HepG2 (cell line): ENCODE measurements at regions not wholly inside any gene's neighbourhood (a gene's known extent, or its start where the extent isn't known, plus 50 kb on each side); places are given as distances from the start of the nearest gene placed in this dataset.
"Not testable (repeated sequence)": the region's sequence is repeated elsewhere in the genome, so short reads cannot be mapped to it uniquely, and the experiment has no call there.

Source experiments
- ATAC-seq: fragments of 200-7000 bp; cut with Tn5 transposase; 3 replicates; pipeline ENCODE4 v1.9.1; 2020; ENCODE audit warnings: mild to moderate bottlenecking, moderate library complexity
- BruUV-seq: library from RNA; stranded (reverse); fragments of 400-500 nt; replicated peaks from 2 replicates; lab custom pipeline; 2021; lab: Mats Ljungman, UMichigan
- CTCF ChIA-PET: fragments of 300-600 bp; formaldehyde crosslinking; extraction: SDS; loops from one replicate; lab custom pipeline; 2021; ENCODE audit warnings: low total read pairs, inconsistent platforms, low intra/inter-chr PET ratio; lab: Yijun Ruan, JAX
- POLR2A ChIA-PET: fragments of 350-600 bp; sonication (Branson Sonifier 250); formaldehyde crosslinking; loops from one replicate; lab custom pipeline; 2020; ENCODE audit warnings: antibody characterized with exemption, inconsistent platforms; lab: Yijun Ruan, JAX
- DNase-seq: peaks from one replicate; pipeline ENCODE4 v3.0.0-alpha.2; 2015; ENCODE audit warnings: low spot score
- FAIRE-seq: peaks from 3 replicates; lab custom pipeline; 2011; peaks lifted over from hg19 to GRCh38; lab: Jason Lieb, UNC
- H2AFZ ChIP-seq: one replicate; pipeline ENCODE4 v1.6.1; 2011; ENCODE audit warnings: low read length, inconsistent platforms
- H3K27ac ChIP-seq: fragments of 300-600 bp; 3 replicates; pipeline ENCODE4 v1.8.0; 2011; ENCODE audit warnings: mixed run types, mild to moderate bottlenecking, mixed read lengths, low read length, inconsistent platforms; ENCODE audit not compliant: insufficient read depth; ENCODE audit errors: extremely low read length
- H3K27me3 ChIP-seq, 2 experiments: fragments of 200-600 bp in 1 of 2; 2 replicates in 1 of 2; 3 replicates in 1 of 2; pipeline versions ENCODE4 v1.6.0 to v1.8.0; 2011; ENCODE audit warnings: low read length in 2 of 2, mild to moderate bottlenecking in 2 of 2, moderate library complexity in 2 of 2, inconsistent platforms in 1 of 2; ENCODE audit not compliant: insufficient read depth in 2 of 2, control insufficient read depth in 1 of 2
- H3K36me3 ChIP-seq, 2 experiments: fragments of 200-600 bp in 1 of 2; replicated peaks in 1 of 2; 2 replicates in 1 of 2; 3 replicates in 1 of 2; pipeline versions ENCODE4 v1.5.1 to v1.8.0; 2011; ENCODE audit warnings: low read length in 2 of 2, inconsistent platforms in 1 of 2; ENCODE audit not compliant: insufficient read depth in 2 of 2, control insufficient read depth in 1 of 2
- H3K4me1 ChIP-seq: 2 replicates; pipeline ENCODE4 v1.5.1; 2012; ENCODE audit warnings: low read length, inconsistent platforms; ENCODE audit not compliant: insufficient read depth
- H3K4me2 ChIP-seq: 2 replicates; pipeline ENCODE4 v1.6.0; 2011; ENCODE audit warnings: low read depth, low read length, inconsistent platforms
- H3K4me3 ChIP-seq, 3 experiments: fragments of 200-600 bp in 1 of 3; sonication (generic), shearing (Covaris generic) in 1 of 3; replicated peaks in 1 of 3; 2 replicates each; pipeline ENCODE4 v1.5.1; 2011 to 2016; ENCODE audit warnings: low read length in 3 of 3, inconsistent platforms in 2 of 3, low read depth in 2 of 3, mild to moderate bottlenecking in 2 of 3, control low read depth in 1 of 3, mixed read lengths in 1 of 3; ENCODE audit not compliant: insufficient read depth in 1 of 3
- H3K79me2 ChIP-seq: one replicate; pipeline ENCODE4 v1.6.1; 2011; ENCODE audit warnings: low read length, inconsistent platforms; ENCODE audit not compliant: insufficient read depth
- H3K9ac ChIP-seq: 2 replicates; pipeline ENCODE4 v1.6.0; 2011; ENCODE audit warnings: mild to moderate bottlenecking, low read depth, low read length, inconsistent platforms; ENCODE audit not compliant: insufficient read depth
- H3K9me3 ChIP-seq: 2 replicates; pipeline ENCODE4 v1.5.1; 2012; ENCODE audit warnings: mild to moderate bottlenecking, low read length
- H4K20me1 ChIP-seq: 2 replicates; pipeline ENCODE4 v1.6.0; 2011; ENCODE audit warnings: inconsistent platforms, mild to moderate bottlenecking, low read length, moderate library complexity; ENCODE audit not compliant: insufficient read depth
- GATAD2A ChIP-seq: IDR thresholded peaks from 2 replicates; pipeline ENCODE4 v1.6.1; 2016
- HOXA3 ChIP-seq: sonication (generic); formaldehyde crosslinking; IDR thresholded peaks from 2 replicates; pipeline ENCODE4 v1.5.0; 2020; ENCODE audit warnings: missing genetic modification reagents
- LCORL ChIP-seq, 2 experiments: fragments of 450-650 bp in 1 of 2; sonication (generic) in 1 of 2; formaldehyde crosslinking in 1 of 2; IDR thresholded peaks; 2 replicates each; pipeline versions ENCODE4 v1.5.0 to v1.6.1; 2017 to 2020; ENCODE audit warnings: antibody characterized with exemption in 1 of 2, missing genetic modification reagents in 1 of 2
- MED1 ChIP-seq: sonication (generic); formaldehyde crosslinking; IDR thresholded peaks from 2 replicates; pipeline ENCODE4 v1.4.0; 2020; ENCODE audit warnings: missing genetic modification reagents
- SALL1 ChIP-seq: sonication (generic); formaldehyde crosslinking; IDR thresholded peaks from 2 replicates; pipeline ENCODE4 v1.8.0; 2022; ENCODE audit warnings: mild to moderate bottlenecking, missing genetic modification reagents
- SKIL ChIP-seq: sonication (generic); formaldehyde crosslinking; IDR thresholded peaks from 2 replicates; pipeline ENCODE4 v1.8.0; 2022; ENCODE audit warnings: missing genetic modification reagents, mild to moderate bottlenecking, moderate library complexity, borderline replicate concordance
- SPEN ChIP-seq: sonication (generic); formaldehyde crosslinking; IDR thresholded peaks from 2 replicates; pipeline ENCODE4 v1.5.1; 2020; ENCODE audit warnings: low read depth, mild to moderate bottlenecking, missing genetic modification reagents
- TSC22D2 ChIP-seq: sonication (generic); formaldehyde crosslinking; IDR thresholded peaks from 2 replicates; pipeline ENCODE4 v1.5.1; 2020; ENCODE audit warnings: missing genetic modification reagents, mild to moderate bottlenecking, borderline replicate concordance
- ZBTB33 ChIP-seq: sonication (generic); formaldehyde crosslinking; IDR thresholded peaks from 2 replicates; pipeline ENCODE4 v1.4.0; 2020; ENCODE audit warnings: missing genetic modification reagents
- ZBTB38 ChIP-seq: sonication (generic); formaldehyde crosslinking; IDR thresholded peaks from 2 replicates; pipeline ENCODE4 v1.5.1; 2020; ENCODE audit warnings: mild to moderate bottlenecking, missing genetic modification reagents
- ZBTB7B ChIP-seq: sonication (generic); formaldehyde crosslinking; IDR thresholded peaks from 2 replicates; pipeline ENCODE4 v1.4.0; 2020; ENCODE audit warnings: missing genetic modification reagents
- ZNF333 ChIP-seq: sonication (generic); formaldehyde crosslinking; IDR thresholded peaks from 2 replicates; pipeline ENCODE4 v1.4.0; 2020; ENCODE audit warnings: mild to moderate bottlenecking, missing genetic modification reagents, borderline replicate concordance
- ZNF710 ChIP-seq: sonication (generic); formaldehyde crosslinking; IDR thresholded peaks from 2 replicates; pipeline ENCODE4 v1.5.0; 2020; ENCODE audit warnings: mild to moderate bottlenecking, missing genetic modification reagents, borderline replicate concordance
- WGBS: methylation state at CpG from one replicate; pipeline ENCODE4 v1.1.6; 2017; ENCODE audit warnings: low lambda C conversion rate; 5-methylcytosine and 5-hydroxymethylcytosine counted together
- in situ Hi-C: cut with HindIII; loops from 2 replicates; pipeline ENCODE4 v1.10.0; 2017; ENCODE audit warnings: low pct_unique_long_range_greater_than_20kb; ENCODE audit not compliant: extremely low pct_ligation_motif_present
- intact Hi-C: fragments of 100-400 bp; cut with micrococcal nuclease; formaldehyde crosslinking; loops from one replicate; pipeline ENCODE4 v1.10.0; 2022; ENCODE audit not compliant: unreplicated experiment
- TF ChIP-seq, protein P1 (sequence below): IDR thresholded peaks from 2 replicates; pipeline ENCODE4 v1.6.1; 2016; ENCODE audit warnings: mild to moderate bottlenecking

DNA sequence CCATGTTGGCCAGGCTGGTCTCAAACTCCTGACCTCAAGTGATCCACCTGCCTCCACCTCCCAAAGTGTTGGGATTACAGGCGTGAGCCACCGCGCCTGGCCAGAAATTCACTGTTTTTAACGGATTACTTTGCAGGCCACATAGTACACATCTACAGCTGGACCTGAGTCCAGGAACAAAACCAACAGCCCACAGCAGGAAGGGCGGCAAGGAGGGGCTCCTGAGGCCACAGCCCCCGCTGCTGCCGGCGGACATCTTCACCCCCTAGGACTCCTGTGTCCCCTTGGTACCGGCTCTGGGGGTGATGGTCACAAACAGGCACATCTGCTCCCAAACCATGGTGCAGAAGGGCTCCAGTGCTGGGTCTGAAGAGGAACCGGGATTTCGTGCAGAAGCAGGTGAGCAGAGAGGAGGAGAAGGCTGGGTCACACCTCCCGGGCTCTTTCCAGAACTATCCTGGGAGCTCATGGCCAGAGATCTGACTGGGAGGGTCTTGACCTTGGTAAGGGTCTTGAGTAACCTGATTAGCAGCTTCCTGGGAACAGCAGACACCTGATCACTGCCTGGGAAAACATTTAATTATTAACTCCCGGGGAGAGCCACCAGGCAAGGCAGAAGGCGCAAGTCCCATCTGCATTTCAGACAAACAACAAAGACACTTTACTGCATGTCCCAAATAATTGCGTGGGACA, 99.9 kb downstream of the SHANK2 start:
- 0% methylated on average over 4 of the region's 15 CpGs for WGBS
- CTCF ChIA-PET; in situ Hi-C loops; H2AFZ ChIP-seq; H4K20me1 ChIP-seq; H3K9me3 ChIP-seq; H3K27me3 ChIP-seq; TF ChIP-seq LCORL (IDR thresholded peaks at IDR 0.05): not testable (repeated sequence)
- FAIRE-seq (peak; percentile 52), ATAC-seq (peak; percentile 58), DNase-seq (peak; percentile 17)
- H3K79me2 ChIP-seq = peaks cover 23% of the 10 kb centered on the region
- BruUV-seq = TSS peak; percentile 56
- intact Hi-C loops = loop anchor here (10.0 kb wide), 1 partner anchor 92 kb away; no protein-coding TSS in a partner anchor
- peak overlapping the region; percentile 88 for H3K27ac ChIP-seq
- H3K4me2 ChIP-seq = peak overlapping the region; percentile 65
- peak overlapping the region; percentile 60 for H3K9ac ChIP-seq
- POLR2A ChIA-PET = interaction anchor here (0.7 to 3.4 kb wide), 3 partner anchors 18 to 100 kb away, joined by 3 to 23 read pairs (median 6); partner anchors contain the start of gene SHANK2
- H3K36me3 ChIP-seq = peaks cover 1 to 15% of the 10 kb centered on the region in 2 experiments; a peak in 4 of 5 replicates
- peaks cover 47% of the 10 kb centered on the region for H3K4me1 ChIP-seq
- H3K4me3 ChIP-seq = peak overlapping the region; percentile 30 to 58 (median 48); a peak in 5 of 6 replicates
- TF ChIP-seq ZNF333 (CRISPR knock-in tag) (0 out of 2 replicates have a peak, but pooled peaks have one; percentile 48), SALL1 (peak; percentile 46; the same call in 1 of the 2 replicates), HOXA3 (CRISPR knock-in tag) (peak; percentile 12; the same call in 1 of the 2 replicates), ZBTB33 (CRISPR knock-in tag) (peak; percentile 79), ZBTB7B (CRISPR knock-in tag) (peak; percentile 48; the same call in 1 of the 2 replicates), TSC22D2 (0 out of 2 replicates have a peak, but pooled peaks have one; percentile 19), SKIL (0 out of 2 replicates have a peak, but pooled peaks have one; percentile 17), GATAD2A (peak; percentile 49; the same call in 1 of the 2 replicates), SPEN (CRISPR knock-in tag) (peak; percentile 54; the same call in 1 of the 2 replicates), MED1 (CRISPR knock-in tag) (peak; percentile 37; the same call in 1 of the 2 replicates), LCORL (CRISPR knock-in tag; IDR thresholded peaks at IDR 0.05) (peak; percentile 24; the same call in 1 of the 2 replicates), ZBTB38 (CRISPR knock-in tag) (peak; percentile 81), ZNF710 (CRISPR knock-in tag) (0 out of 2 replicates have a peak, but pooled peaks have one; percentile 29)
- TF ChIP-seq, protein P1, sequence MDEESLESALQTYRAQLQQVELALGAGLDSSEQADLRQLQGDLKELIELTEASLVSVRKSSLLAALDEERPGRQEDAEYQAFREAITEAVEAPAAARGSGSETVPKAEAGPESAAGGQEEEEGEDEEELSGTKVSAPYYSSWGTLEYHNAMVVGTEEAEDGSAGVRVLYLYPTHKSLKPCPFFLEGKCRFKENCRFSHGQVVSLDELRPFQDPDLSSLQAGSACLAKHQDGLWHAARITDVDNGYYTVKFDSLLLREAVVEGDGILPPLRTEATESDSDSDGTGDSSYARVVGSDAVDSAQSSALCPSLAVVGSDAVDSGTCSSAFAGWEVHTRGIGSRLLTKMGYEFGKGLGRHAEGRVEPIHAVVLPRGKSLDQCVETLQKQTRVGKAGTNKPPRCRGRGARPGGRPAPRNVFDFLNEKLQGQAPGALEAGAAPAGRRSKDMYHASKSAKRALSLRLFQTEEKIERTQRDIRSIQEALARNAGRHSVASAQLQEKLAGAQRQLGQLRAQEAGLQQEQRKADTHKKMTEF (CRISPR knock-in tag) = peak; percentile 29; the same call in 1 of the 2 replicates
